ENCODE measurements at regions not wholly inside any gene's neighbourhood (a gene's known extent, or its start where the extent isn't known, plus 50 kb on each side); places are given as distances from the start of the nearest gene placed in this dataset.

GRCh38 chr17:71085238-71086033, 916.1 kb downstream of the KCNJ2 start:
- H3K4me1 ChIP-seq (ENCODE audit: control insufficient read depth, insufficient read depth, low read length): no peaks in the 10 kb centered on the region
- no peak for ATAC-seq (ENCODE audit: low read depth)
- H2BK5ac ChIP-seq (ENCODE audit: low read depth, low read length, poor library complexity, severe bottlenecking): no peak overlapping the region
- TF ChIP-seq, protein P1, sequence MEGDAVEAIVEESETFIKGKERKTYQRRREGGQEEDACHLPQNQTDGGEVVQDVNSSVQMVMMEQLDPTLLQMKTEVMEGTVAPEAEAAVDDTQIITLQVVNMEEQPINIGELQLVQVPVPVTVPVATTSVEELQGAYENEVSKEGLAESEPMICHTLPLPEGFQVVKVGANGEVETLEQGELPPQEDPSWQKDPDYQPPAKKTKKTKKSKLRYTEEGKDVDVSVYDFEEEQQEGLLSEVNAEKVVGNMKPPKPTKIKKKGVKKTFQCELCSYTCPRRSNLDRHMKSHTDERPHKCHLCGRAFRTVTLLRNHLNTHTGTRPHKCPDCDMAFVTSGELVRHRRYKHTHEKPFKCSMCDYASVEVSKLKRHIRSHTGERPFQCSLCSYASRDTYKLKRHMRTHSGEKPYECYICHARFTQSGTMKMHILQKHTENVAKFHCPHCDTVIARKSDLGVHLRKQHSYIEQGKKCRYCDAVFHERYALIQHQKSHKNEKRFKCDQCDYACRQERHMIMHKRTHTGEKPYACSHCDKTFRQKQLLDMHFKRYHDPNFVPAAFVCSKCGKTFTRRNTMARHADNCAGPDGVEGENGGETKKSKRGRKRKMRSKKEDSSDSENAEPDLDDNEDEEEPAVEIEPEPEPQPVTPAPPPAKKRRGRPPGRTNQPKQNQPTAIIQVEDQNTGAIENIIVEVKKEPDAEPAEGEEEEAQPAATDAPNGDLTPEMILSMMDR (conservative IDR thresholded peaks at IDR 0.05; ENCODE audit: low read depth, low read length): 0 out of 2 replicates have a peak, but pooled peaks have one; percentile 16
- TF ChIP-seq RAD21 (IDR thresholded peaks at IDR 0.05; ENCODE audit: low read length) (peak; percentile 23), USF2 (IDR thresholded peaks at IDR 0.05; ENCODE audit: low read depth, low read length) (no peak)
- in situ Hi-C loops (cut with MboI; ENCODE audit: low sequenced_read_pairs) (no loop called here), dilution Hi-C loops (cut with HindIII; ENCODE audit: low sequenced_read_pairs, unreplicated experiment) (no loop called here), intact Hi-C loops (cut with micrococcal nuclease) (loop anchor here (2.0 to 10.0 kb wide), 2 partner anchors 319 to 379 kb away; no protein-coding TSS in a partner anchor)
- H3K4me2 ChIP-seq (ENCODE audit: low read depth, low read length): no peak overlapping the region
- no peak overlapping the region for H3K4ac ChIP-seq (ENCODE audit: low read depth, low read length)
- no peak overlapping the region for H2BK15ac ChIP-seq (ENCODE audit: low read depth, low read length)
- no peak overlapping the region for H3K56ac ChIP-seq (ENCODE audit: extremely low read depth, insufficient read depth, low read length)
- H4K20me1 ChIP-seq (ENCODE audit: insufficient read depth, low read length): no peaks in the 10 kb centered on the region
- H3K18ac ChIP-seq (ENCODE audit: low read depth, low read length): no peak overlapping the region
- no peak overlapping the region for H3K23ac ChIP-seq (ENCODE audit: low read depth, low read length)
- ChIA-PET CTCF (interaction anchor here (1.7 kb wide), 1 partner anchor 318 kb away, joined by 13 read pairs; no protein-coding TSS in a partner anchor), POLR2A (ENCODE audit: unreplicated experiment) (no interaction called here)
- no peak for DNase-seq
- no peaks in the 10 kb centered on the region for H3K9me1 ChIP-seq (ENCODE audit: insufficient read depth, low read length)
- H2BK20ac ChIP-seq (ENCODE audit: low read depth, low read length): no peak overlapping the region
- no peaks in the 10 kb centered on the region for H3K79me1 ChIP-seq (ENCODE audit: low read depth in 1 of 2, low read length in 2 of 2)
- no peak overlapping the region for H3K9ac ChIP-seq (ENCODE audit: low read depth, low read length)
- H4K91ac ChIP-seq (ENCODE audit: insufficient read depth, low read depth, low read length): no peak overlapping the region
- no peak overlapping the region for H2AFZ ChIP-seq (replicated peaks; ENCODE audit: low read length, poor library complexity)
- BruUV-seq (replicated peaks): no TSS peak
- H3K9me3 ChIP-seq (ENCODE audit: control insufficient read depth, insufficient read depth, low read length): no peaks in the 10 kb centered on the region
- no peak overlapping the region for H2AK5ac ChIP-seq (ENCODE audit: low read depth, low read length)
- H2AK9ac ChIP-seq (replicated peaks; ENCODE audit: low read depth, low read length, poor library complexity): no peak overlapping the region
- no peak overlapping the region for H3K27ac ChIP-seq (ENCODE audit: insufficient read depth, low read length)
- no peak overlapping the region for H4K5ac ChIP-seq (ENCODE audit: low read depth, low read length)
- no peak overlapping the region for H2BK120ac ChIP-seq (ENCODE audit: low read depth, low read length)
- H3K14ac ChIP-seq (replicated peaks; ENCODE audit: low read depth, low read length): no peak overlapping the region
- H3K27me3 ChIP-seq (ENCODE audit: control insufficient read depth, insufficient read depth, low read length): no peaks in the 10 kb centered on the region
- H4K8ac ChIP-seq (ENCODE audit: low read depth in 2 of 2, low read length in 2 of 2): no peak overlapping the region
- no peak overlapping the region for H3K4me3 ChIP-seq (ENCODE audit: insufficient read depth, low read depth, low read length)
- 100% methylated on average over 1 of the region's 5 CpGs; no CpG with 5 or more reads in 1 of the 2 experiments for WGBS, 2 experiments (ENCODE audit: extremely low coverage in 2 of 2, insufficient read length in 1 of 2)
- no peaks in the 10 kb centered on the region for H3K36me3 ChIP-seq (ENCODE audit: control insufficient read depth, insufficient read depth, low read length)

Measured in IMR-90 (cell line).